CD4-positive, alpha-beta T cell treated with Interleukin-12 subunit alpha and Interleukin-12 subunit beta, for 1 hour (primary cell): ENCODE measurements at regions not wholly inside any gene's neighbourhood (a gene's known extent, or its start where the extent isn't known, plus 50 kb on each side); places are given as distances from the start of the nearest gene placed in this dataset.

ENCODE experiments used
- DNase-seq: peaks from one replicate; pipeline ENCODE4 v3.0.0-alpha.2; 2020

DNA sequence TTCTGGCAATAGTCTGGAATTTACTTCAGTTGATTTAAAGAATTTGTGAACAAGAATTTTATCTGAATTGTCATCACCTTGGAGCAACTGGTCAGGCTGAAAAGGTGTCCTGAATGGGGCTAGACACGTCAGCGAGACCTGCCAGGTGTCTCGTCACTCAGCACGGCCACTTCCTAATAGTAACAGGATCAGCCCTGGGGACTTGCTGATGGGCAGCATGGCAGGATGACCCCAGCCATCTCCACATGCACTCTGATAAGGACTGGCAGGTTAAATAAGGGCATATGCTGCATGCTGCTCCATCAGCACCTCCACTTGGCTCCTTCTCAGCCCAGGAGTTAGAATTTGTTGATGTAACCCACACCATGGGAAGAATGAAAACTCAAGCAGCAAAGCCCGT is 224.2 kb downstream of the FOXO1 start:
- DNase-seq: no peak

DNA sequence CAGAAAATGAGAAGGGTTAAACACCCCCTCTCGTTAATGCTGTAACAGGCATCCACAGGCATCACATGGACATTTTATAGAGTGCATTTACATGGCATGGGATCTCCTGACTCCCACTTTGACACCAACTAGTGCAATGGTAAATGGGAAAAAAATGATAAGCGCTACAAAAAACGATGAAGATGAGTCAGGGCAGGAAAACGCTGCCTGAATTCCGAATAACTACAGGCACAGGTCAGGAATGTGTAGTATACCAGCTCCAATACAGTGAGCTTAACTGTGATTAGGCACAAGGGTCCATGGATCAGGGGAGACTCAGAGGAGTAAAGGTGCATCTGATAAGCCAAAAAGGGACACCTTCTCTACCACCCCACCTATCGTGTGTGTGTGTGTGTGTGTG is 223.6 kb downstream of the FOXO1 start:
- no peak for DNase-seq

DNA sequence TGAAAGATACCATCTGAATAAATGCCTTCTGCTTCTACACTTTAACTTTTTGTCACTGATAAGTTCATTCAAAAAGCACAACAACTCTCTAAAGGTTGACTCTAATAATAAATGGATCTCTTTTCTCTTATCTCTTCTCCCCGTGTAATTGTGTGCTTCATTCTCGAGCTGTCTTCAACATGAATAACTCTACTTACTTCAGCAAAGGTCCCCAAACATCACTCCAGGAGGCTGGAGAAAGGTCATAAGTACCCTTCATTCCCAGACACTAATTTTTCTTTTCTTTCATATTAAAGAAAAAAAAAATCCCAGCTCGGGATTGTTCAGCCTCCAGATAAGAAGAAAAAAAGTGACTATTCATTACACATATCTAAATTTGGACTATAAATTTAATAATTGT is 222.2 kb downstream of the FOXO1 start:
- no peak for DNase-seq

DNA sequence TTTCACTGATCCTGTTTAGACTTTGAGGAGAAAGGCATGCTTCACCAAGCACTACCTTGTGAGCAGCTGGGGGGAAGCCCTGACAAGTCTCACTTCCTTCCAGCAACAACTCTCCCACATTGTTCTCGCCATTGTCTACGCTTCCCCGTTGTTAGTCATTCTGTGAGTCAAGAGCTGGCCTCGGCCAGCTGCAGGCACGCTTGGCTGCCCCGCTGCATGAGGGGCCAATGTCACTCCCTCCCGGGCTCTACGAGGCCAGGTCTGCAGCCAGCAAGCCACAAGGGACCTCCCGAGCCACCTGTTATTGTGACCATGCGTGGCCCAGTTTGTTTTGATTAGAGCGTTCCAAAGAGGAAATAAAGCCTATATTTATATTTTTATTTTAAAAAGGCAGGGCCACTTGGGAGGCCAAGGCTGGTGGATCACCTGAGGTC is 220.9 kb downstream of the FOXO1 start:
- no peak for DNase-seq

DNA sequence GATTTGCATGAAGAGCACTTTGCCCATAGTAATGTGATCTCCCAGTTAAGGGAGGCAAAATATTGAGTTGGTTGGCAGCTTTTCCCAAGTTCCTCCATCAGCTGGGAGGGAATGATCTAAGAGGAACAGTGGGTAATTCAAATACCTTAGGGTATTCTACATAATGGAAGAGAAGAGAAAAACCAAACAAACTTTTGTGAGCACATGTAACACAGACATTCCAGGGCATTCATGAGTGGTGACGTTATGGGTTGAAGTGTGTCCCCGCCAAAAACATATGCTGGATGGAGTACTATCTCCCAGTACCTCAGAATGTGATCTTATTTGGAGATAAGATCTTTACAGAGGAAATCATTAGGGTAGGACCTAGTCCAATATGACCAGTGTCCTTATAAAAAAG is 220.1 kb downstream of the FOXO1 start:
- no peak for DNase-seq

DNA sequence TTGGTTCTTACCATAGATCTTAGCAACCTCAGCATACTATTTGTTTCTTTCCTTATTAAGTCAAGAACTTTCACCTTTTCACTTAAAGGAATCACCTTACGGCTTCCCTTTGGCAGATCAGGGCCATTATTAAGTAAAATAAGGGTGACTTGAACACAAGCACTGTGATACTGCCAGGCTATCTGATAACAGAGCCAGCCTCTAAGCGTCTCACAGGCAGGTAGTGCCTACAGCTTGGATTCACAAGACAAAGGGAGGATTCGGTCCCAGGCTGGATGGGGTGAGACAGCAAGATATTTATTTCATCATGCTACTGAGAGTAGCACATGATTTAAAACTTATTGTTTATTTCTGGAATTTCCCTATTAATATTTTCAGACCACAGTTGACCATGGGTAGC is 218.6 kb downstream of the FOXO1 start:
- no peak for DNase-seq

DNA sequence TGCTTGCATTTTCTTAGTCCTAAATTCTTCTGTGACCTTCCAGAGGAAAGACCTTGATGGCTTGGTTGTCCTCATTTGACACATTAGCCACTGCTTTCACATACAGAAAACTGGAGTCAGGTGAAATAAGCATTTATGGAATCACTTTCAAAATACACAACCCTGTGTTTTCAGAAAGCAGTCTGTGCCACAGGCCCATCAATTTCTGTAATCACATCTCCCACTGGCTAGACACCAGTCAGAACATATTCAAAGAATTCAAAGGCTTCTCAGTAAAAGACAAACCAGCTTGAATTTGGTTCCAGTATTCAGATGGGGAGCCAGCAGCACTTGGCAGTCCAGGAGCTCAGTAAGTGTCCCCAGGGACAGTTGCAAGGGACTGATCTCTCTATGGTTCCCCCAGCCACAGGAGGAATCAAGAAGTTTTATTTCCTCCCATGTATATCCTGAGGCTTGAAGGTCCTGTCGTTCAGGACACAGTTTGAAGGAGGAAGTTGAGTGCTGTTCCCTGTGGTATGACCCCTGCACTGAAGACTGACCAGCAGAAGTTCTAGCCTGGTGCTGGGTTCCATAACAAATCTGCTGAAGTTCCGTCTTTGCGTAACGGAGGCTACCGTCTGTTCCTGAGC is 214.3 kb downstream of the FOXO1 start:
- no peak for DNase-seq

DNA sequence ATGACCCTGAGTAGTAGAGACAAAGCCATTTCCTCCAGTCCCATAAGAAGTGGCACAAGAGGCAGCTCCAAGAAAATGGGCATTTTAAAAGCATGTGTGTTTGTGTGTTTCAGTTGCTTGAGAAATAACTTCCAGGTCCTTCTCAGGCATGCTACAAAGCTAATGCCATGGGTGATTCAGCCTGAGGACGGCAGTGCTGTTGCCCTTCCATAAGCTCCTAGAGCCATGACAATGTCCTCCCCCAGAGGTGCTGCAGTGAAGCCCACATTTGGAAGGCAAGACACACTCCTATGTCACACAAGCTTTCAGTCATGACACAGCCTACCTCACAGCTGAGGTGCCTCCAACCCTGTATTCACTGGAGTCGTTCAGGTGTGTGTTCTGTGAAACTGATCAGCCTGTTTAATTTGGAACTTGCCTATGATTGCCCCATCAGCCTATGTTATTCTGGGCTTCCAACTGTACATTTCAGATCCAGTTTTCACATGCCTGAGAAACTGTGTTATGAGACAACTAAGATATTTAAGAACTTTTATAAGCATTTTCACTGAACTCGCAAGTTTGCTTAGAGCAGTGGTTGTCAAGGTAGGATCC is 213.6 kb downstream of the FOXO1 start:
- DNase-seq: no peak

DNA sequence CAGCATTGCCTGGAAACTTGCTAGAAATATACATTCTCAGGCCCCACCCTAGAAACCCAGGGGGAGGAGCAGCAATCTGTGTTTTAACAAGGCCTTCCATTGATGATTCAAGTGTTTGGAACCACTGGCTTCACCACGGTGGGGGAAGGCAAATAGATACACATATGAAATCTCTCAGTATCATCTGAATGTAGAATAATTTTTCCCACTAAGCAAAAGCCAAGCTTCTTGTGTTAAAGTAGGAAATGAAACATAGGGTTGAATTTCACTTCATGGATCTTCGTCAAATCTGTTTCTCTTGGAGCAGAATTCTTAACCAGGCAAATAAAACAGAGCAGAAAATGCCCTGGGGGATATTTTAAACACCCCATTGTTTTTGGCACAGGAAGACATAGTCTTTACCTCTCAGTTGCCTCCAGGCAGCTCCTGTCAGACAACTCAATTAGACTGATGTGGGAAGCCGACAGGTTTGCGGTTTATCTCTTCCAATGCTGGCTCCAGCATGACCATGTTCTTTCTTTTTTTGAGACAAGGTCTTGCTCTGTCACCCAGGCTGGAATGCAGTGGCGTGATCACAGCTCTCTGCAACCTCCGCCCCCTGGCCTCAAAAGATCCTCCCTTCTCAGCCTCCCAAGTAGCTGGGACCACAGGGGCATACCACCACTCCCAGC is 213.0 kb downstream of the FOXO1 start:
- DNase-seq: no peak

DNA sequence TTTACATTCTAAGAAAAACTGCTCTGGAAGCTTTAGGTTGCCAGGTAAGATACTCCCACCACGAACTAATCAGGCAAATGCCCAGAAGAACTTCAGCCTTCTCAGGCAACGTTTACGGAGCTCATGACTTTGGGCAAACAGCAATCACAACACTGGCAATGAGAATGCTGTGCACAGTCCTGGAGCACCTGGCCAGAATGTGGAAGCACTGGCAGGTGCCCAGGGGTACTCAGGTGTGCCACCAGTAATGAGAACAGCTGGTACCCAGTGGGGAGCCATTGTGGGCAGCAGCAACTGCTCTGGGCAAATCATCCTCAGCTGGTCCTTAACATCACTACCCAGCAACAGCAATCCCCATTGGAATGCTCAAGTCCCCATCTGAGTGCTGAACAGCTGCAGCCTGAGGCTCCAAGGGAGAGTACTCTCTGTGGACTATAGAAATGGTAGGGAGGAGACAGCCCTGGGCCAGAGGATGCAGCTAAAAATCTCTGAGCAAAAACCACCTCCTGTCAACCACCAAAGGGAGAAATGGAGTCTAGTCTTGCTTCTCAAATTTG is 210.0 kb downstream of the FOXO1 start:
- DNase-seq: no peak

DNA sequence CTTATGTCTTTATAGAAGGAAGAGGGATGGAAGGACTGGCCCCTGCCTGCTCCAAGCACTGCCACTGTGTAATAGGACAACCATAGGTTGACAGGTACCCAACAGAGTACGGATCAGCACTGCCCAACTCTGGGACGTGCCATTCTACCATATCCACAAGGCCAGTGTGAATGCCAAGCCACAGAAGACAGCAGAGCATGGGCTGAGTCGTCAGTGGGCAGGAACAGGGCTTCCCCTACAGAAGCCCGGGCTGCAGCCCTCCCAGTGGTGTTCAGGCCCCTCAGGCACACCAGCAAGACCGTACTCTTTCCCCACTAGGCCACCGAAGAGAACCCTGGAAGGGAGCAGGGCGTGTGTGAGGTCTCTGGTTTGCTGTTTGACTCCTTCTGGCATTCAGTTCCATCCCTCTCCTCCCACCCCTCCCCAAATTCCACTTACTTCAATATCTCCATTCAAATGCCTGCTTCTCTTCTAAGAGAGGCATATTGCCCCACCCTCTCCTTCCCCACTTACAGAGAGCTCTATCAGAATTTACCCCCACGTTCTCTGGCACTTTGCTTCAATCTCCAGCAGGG is 209.4 kb downstream of the FOXO1 start:
- DNase-seq: no peak

DNA sequence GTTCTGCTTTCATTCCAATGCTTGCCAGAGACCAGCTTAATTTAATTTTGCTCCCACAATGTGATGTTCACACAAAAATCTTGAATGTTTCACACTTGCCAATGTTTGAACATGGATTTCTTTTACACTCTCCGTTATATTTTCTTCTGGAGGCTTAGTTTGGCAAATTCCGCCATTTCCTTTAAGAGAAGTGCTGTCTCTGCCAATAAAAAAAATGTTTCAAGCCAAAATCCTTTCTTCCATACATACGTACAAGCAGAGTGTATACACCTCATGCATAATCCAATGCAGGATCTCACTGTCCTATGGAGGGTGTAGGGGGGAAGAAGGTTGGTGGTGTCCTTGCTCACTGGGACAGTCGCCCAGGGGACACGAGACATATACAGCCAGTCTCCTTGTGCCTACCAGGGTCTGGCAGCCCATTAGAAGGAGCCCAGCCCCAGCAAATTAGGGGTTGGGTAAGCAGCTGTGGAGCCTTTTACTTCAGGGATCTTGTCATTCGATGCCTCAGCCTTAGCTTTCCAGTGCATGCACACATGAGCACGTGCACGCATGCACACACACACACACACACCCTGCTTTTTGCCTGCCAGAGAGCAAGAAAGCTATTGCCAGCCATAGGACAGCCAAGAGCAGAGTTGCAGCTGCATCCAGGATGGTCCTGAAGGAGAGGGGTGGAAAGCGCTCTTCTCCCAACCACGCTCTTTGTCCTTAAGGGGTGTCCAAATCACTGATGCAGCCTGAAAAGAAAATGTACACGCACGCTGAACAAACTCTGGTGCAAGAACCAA is 208.3 kb downstream of the FOXO1 start:
- no peak for DNase-seq

DNA sequence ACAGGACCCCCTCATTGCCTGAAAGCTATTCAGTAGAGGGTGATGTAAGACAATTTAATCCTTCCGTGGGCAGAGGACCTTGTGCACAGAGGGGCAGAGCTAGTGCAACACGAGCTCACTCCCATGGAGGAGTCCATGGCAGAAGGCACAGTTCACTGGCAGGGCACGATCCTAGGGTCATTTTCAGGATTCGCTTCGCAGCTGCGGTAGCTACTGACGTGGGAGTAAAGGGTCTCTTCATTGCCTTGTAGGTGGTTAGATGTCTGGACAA is 207.8 kb downstream of the FOXO1 start:
- no peak for DNase-seq

DNA sequence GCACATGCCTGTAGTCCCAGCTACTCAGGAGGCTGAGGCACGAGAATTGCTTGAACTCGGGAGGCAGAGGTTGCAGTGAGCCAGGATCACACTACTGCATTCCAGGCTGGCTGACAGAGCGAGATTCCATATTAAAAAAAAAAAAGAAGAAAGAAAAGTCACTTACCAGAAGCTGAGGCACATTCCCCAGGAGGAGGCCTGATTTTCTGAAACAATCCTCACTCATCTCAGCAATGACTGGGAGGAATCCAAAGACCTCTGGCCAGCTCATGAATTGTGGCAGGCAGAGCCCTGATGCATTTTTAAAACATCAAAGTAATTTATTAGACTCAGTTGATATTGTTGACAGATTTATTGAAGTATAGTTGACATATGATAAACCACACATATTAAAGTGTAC is 206.3 kb downstream of the FOXO1 start:
- no peak for DNase-seq

DNA sequence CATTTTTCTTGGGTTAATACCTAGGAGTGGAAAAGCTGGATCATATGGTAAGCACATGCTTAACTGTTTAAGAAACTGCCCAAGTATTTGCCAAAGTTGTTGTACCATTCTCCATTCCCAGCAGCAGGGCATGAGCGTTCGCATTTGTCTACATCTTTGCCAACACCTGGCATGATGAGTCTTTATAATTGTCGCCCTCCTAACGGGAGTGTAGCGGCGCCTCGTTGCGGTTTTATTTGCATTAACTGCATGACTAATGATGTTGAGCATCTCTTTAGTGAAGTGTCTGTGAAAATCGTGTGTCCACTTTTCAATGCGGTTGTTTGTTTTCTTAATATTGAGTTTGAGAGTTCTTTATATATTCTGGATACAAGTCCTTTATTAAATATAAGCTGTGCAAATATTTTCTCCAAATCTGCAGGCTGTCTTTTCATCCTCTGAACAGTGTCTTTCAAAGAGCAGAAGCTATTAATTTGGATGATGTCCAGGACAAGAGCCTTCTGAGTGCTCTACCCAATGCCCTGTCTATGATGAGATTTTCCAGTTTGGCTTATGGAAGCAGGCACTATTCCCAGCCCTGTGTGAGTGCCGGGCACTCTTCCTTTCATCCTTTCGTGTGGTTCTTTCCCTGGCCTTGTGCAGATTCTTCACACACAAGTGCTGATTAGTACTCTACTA is 202.0 kb downstream of the FOXO1 start:
- DNase-seq: no peak

DNA sequence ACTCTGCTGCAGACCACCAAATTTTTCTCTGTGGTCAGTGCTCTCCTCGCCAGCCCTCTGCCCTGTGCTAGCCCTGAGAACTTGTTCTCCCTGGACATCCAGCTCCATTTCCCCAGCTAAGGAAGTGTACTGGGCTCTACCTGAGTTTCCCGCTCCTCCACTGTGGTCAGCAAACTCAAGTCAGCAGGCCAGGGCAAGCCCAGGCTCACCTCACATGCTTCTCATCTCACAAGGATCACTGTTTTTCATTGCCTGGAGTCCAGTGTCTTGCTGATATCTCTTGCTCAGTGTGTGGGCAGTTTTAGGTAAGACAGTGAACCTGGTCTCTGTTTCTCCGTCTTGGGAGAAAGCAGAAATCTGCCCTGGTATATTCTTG is 201.4 kb downstream of the FOXO1 start:
- no peak for DNase-seq

DNA sequence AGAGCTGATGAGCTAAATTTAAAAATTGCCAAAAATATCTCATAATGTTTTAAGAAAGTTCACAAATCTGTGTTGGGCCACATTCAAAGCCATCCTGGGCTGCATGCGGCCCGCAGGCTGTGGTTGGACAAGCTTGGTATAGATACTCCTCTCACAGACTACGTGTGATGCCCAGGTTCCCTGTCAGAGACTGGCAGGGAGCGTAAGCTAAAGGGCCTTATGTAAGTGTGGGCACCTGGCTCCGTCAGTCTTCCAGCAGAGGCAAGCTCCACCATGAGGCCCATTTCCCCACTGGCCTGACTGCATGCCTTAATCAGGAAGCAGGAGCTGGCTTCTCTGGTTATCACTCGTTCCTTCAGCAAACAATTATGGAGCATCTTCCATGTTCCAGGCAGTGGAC is 200.2 kb downstream of the FOXO1 start:
- DNase-seq: no peak

DNA sequence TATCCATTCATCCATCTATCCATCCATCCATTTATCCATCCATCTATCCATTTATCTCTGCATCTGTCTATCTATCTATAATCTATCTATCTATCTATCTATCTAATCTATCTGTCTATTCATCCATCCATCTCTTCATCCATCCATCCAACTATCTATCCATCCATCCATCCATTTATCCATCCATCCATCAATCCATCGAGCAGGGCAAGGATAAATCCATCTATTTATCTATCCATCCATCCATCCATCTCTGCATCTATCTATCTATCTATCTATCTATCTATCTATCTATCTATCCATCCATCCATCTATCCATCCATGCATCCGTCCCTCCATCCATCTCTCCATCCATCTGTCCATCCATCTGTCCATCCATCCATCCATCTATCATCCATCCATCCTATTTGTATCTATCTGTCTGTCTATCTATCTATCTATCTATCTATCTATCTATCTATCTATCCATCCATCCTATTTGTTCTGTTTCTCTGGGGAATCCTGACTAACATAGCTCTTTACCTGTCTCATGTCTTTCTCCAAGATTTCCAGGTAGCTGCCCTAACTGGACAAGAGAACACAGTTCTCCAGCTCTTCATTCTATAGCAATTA is 198.1 kb downstream of the FOXO1 start:
- no peak for DNase-seq

DNA sequence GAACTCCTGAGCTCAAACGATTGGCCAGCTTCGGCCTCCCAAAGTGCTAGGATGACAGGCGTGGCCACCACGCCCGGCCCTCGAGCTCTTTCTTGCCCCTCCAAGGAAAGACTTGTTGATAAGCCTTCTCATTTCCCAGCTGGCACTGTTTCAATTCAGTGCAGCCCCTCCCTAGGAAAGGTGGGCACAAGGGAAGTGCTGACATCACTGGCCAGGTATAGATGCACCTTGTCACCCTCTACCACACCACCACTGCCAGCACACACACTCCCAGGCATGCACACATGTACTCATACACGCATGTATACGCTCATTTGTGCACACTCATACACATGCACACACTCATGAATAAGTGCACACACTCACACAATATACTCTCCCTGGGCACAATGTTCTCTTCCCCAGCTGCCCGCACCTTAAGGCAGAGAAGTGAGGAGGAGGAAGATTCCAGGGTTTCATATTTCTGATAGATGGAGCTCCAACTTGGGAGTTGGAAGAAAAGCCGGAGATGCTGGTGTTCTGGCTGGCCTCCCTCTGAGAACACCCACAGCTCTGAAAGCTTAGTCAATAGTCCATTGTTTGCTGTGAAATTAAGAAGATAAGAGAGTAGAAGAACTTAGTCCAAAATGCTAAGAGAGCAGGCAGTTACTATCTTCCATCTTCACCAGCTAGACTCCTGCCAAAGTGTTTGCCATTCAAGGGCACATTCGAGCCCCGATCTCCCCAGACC is 196.7 kb downstream of the FOXO1 start:
- DNase-seq: no peak

DNA sequence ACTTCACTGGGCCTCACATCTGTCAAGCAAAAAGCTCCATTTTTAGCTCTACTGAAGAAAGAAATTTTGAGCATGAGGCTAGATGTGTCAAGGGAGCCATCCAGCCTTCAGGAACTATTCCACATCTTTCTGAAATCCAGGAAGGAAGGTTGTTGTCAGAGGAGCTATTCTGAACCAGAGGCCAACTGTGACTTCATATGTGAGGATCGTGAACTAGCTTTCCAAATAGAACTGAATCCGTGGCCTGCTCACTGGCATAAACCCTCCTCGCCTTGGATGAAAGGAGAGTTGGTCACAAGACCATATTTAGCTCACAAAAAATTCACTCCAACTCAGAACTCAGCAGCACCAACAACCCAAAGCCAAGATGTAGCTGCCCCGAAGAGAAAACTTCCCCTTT is 195.8 kb downstream of the FOXO1 start:
- DNase-seq: no peak

DNA sequence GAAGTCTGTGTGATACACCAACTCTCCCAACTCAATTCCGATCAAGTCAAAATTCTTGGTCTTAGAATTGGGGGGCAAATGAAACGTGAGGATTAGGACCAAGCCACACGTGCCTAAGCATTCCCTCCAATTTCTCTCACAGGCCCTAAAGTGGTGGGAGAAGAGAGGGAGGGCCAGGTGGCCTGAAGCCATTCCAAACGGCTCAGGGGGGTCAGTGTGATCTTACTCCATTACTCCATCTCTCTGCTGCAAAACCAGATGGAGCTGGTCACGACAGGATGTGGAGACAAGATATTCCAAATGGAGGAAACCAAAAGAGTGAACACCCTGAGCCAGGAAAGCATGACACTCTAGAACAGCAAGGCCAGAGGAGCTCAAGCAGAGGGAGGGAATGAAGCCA is 195.4 kb downstream of the FOXO1 start:
- no peak for DNase-seq

DNA sequence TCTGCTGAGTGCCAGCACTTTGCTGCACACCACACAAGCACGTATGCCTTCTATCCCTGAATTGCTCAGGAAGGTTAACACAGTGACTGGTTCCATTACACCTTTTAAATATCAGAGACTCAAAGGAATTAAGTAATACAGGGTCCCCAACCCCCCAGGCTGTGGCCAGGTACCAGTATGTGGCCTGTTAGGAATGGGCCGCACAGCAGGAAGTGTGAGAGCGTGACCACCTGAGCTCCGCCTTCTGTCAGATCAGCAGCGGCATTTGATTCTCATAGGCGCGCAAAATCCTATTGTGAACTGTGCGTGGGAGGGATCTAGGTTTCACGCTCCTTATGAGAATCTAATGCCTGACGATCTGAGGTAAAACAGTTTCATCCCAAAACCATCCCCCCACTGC is 194.5 kb downstream of the FOXO1 start:
- no peak for DNase-seq
